GM12878 (cell line): ENCODE measurements at regions not wholly inside any gene's neighbourhood (a gene's known extent, or its start where the extent isn't known, plus 50 kb on each side); places are given as distances from the start of the nearest gene placed in this dataset.

ENCODE experiments used
- ATAC-seq: fragments of 200-7000 bp; cut with Tn5 transposase; 3 replicates; pipeline ENCODE4 v1.9.1; 2020; ENCODE audit warnings: mild to moderate bottlenecking, moderate library complexity
- BruUV-seq: library from RNA; stranded (reverse); fragments of 400-500 nt; replicated peaks from 2 replicates; lab custom pipeline; 2021; lab: Mats Ljungman, UMichigan
- CTCF ChIA-PET: fragments of 300-600 bp; sonication (Branson Sonifier 250); formaldehyde crosslinking; extraction: SDS; loops from one replicate; lab custom pipeline; 2021; ENCODE audit warnings: inconsistent platforms; lab: Yijun Ruan, JAX
- POLR2A ChIA-PET: fragments of 350-600 bp; formaldehyde crosslinking; extraction: SDS; loops from one replicate; lab custom pipeline; 2021; ENCODE audit warnings: inconsistent platforms; lab: Charles Lee
- RAD21 ChIA-PET: fragments of 300-600 bp; sonication (Branson Sonifier 250); formaldehyde crosslinking; loops from one replicate; lab custom pipeline; 2023; ENCODE audit warnings: antibody characterized with exemption; ENCODE audit not compliant: unreplicated experiment; lab: Charles Lee
- SMC1A ChIA-PET: fragments of 300-600 bp; sonication (Branson Sonifier 250); formaldehyde crosslinking; loops from one replicate; lab custom pipeline; 2023; ENCODE audit not compliant: unreplicated experiment, uncharacterized antibody; lab: Charles Lee
- DNase-seq: peaks from one replicate; pipeline ENCODE4 v3.0.0-alpha.2; 2011; ENCODE audit warnings: low read depth, low spot score
- FAIRE-seq: peaks from 3 replicates; lab custom pipeline; 2011; peaks lifted over from hg19 to GRCh38; lab: Jason Lieb, UNC
- H2AFZ ChIP-seq: 2 replicates; pipeline ENCODE4 v1.6.0; 2011; ENCODE audit warnings: low read depth, low read length, control low read depth; ENCODE audit not compliant: control insufficient read depth
- H3K27ac ChIP-seq: 2 replicates; pipeline ENCODE4 v1.5.1; 2011; ENCODE audit warnings: control low read depth; ENCODE audit not compliant: control insufficient read depth, insufficient read depth
- H3K27me3 ChIP-seq, 2 experiments: replicated peaks in 1 of 2; 2 replicates each; pipeline versions ENCODE4 v1.6.0 to v1.6.1; 2011; ENCODE audit warnings: low read length in 1 of 2; ENCODE audit not compliant: control insufficient read depth in 2 of 2, insufficient read depth in 2 of 2
- H3K36me3 ChIP-seq, 2 experiments: 2 replicates each; pipeline ENCODE4 v1.5.1; 2011; ENCODE audit warnings: low read length in 1 of 2; ENCODE audit not compliant: control insufficient read depth in 2 of 2, insufficient read depth in 2 of 2
- H3K4me1 ChIP-seq: 2 replicates; pipeline ENCODE4 v1.6.1; 2011; ENCODE audit warnings: mild to moderate bottlenecking, low read length, moderate library complexity, mixed read lengths; ENCODE audit not compliant: control insufficient read depth, insufficient read depth
- H3K4me2 ChIP-seq: 2 replicates; pipeline ENCODE4 v1.6.0; 2011; ENCODE audit warnings: control low read depth; ENCODE audit not compliant: control insufficient read depth, insufficient read depth
- H3K4me3 ChIP-seq: fragments of 200-600 bp; sonication (generic); 2 replicates; pipeline ENCODE4 v1.5.1; 2016
- H3K79me2 ChIP-seq: 2 replicates; pipeline ENCODE4 v1.6.0; 2011; ENCODE audit warnings: low read length; ENCODE audit not compliant: control insufficient read depth, insufficient read depth
- H3K9ac ChIP-seq: 2 replicates; pipeline ENCODE4 v1.8.0; 2011; ENCODE audit warnings: low read length, control low read depth, mixed read lengths; ENCODE audit not compliant: control insufficient read depth, insufficient read depth
- H3K9me3 ChIP-seq: replicated peaks from 3 replicates; pipeline ENCODE4 v1.5.1; 2011; ENCODE audit warnings: mild to moderate bottlenecking, low read length; ENCODE audit not compliant: control insufficient read depth, insufficient read depth
- H4K20me1 ChIP-seq: 2 replicates; pipeline ENCODE4 v1.6.0; 2011; ENCODE audit not compliant: control insufficient read depth, insufficient read depth
- FOXK2 ChIP-seq: fragments of 450-650 bp; IDR thresholded peaks from 2 replicates; pipeline ENCODE4 v1.6.1; 2017; ENCODE audit warnings: mild to moderate bottlenecking, moderate library complexity
- MEF2A ChIP-seq: IDR thresholded peaks from 2 replicates; pipeline ENCODE4 v1.6.1; 2011; ENCODE audit warnings: low read depth, mild to moderate bottlenecking, low read length, moderate library complexity; ENCODE audit not compliant: insufficient read depth
- MEF2B ChIP-seq: fragments of 450-650 bp; IDR thresholded peaks from 2 replicates; pipeline ENCODE4 v1.6.1; 2018; ENCODE audit warnings: mild to moderate bottlenecking, moderate library complexity; ENCODE audit not compliant: partially characterized antibody, poor library complexity, severe bottlenecking
- MTA2 ChIP-seq: fragments of 450-650 bp; IDR thresholded peaks from 2 replicates; pipeline ENCODE4 v1.6.1; 2016; ENCODE audit warnings: low read depth, mild to moderate bottlenecking, moderate library complexity
- MYC ChIP-seq: IDR thresholded peaks from 2 replicates; pipeline ENCODE4 v1.6.1; 2011; ENCODE audit warnings: mild to moderate bottlenecking, low read length, moderate library complexity, inconsistent platforms; ENCODE audit not compliant: insufficient read depth, insufficient replicate concordance, insufficient read length, severe bottlenecking
- NFYA ChIP-seq: IDR thresholded peaks from 2 replicates; pipeline ENCODE4 v1.6.1; 2011; ENCODE audit warnings: low read depth, mild to moderate bottlenecking, low read length, improper control_type of control experiment, borderline replicate concordance
- POLR2AphosphoS2 ChIP-seq: IDR thresholded peaks from 2 replicates; pipeline ENCODE4 v1.6.1; 2011; ENCODE audit warnings: low read depth, mild to moderate bottlenecking, low read length, improper control_type of control experiment, moderate library complexity
- STAT3 ChIP-seq: IDR thresholded peaks from 2 replicates; pipeline ENCODE4 v1.6.1; 2011; ENCODE audit warnings: low read depth, low read length, improper control_type of control experiment
- TCF3 ChIP-seq: IDR thresholded peaks from 2 replicates; pipeline ENCODE4 v1.6.1; 2012; ENCODE audit warnings: low read depth, mild to moderate bottlenecking, low read length, borderline replicate concordance; ENCODE audit not compliant: insufficient read depth
- YY1 ChIP-seq: IDR thresholded peaks from 2 replicates; pipeline ENCODE4 v1.6.1; 2011; ENCODE audit warnings: low read depth, mild to moderate bottlenecking, low read length
- ZNF217 ChIP-seq: fragments of 450-650 bp; IDR thresholded peaks from 2 replicates; pipeline ENCODE4 v1.6.1; 2017; ENCODE audit warnings: antibody characterized with exemption, mild to moderate bottlenecking
- WGBS: methylation state at CpG from one replicate; pipeline ENCODE4 v1.1.6; 2016; ENCODE audit warnings: low lambda C conversion rate; ENCODE audit not compliant: insufficient replicate concordance, insufficient coverage; ENCODE audit errors: missing lambda C conversion rate; 5-methylcytosine and 5-hydroxymethylcytosine counted together
- in situ Hi-C: fragments of 300-500 bp; cut with MboI; formaldehyde crosslinking; loops from 9 replicates; pipeline ENCODE4 v1.14.3; 2018; ENCODE audit warnings: mixed read lengths
- intact Hi-C: fragments of 100-400 bp; cut with micrococcal nuclease; formaldehyde crosslinking; loops from one replicate; pipeline ENCODE4 v1.14.2; 2022; ENCODE audit not compliant: unreplicated experiment
- TF ChIP-seq, protein P1 (sequence below): fragments of 450-650 bp; IDR thresholded peaks from 2 replicates; pipeline ENCODE4 v1.6.1; 2017; ENCODE audit warnings: borderline replicate concordance
- TF ChIP-seq, protein P2 (sequence below): IDR thresholded peaks from 2 replicates; pipeline ENCODE4 v1.6.1; 2012; ENCODE audit warnings: low read depth, low read length, improper control_type of control experiment
- TF ChIP-seq, protein P3 (sequence below): IDR thresholded peaks from 2 replicates; pipeline ENCODE4 v1.6.1; 2011; ENCODE audit warnings: borderline replicate concordance, low read depth, mild to moderate bottlenecking, moderate library complexity, low read length; ENCODE audit not compliant: insufficient read depth, poor library complexity, severe bottlenecking
- TF ChIP-seq, protein P4 (sequence below): fragments of 150-350 bp; IDR thresholded peaks from 2 replicates; pipeline ENCODE4 v1.6.1; 2016; ENCODE audit warnings: low read depth, low read length

DNA sequence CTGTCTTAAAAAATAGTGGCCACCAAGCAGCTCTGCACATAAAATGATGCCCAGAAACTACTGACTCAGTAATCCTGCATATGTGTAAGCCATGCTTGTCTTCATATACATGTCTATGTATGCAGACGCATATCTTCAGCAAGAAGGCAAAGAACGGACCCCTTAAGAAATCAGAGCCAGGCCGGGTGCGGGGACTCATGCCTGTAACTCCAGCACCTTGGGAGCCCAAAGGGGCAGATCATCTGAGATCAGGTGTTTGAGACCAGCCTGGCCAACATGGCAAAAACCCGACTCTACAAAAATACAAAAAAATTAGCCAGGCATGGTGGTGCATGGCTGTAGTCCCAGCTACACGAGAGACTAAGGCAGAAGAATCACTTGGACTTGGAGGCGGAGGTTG lies 295.0 kb downstream of the TCERG1L start:
- DNase-seq, result no peak
- FAIRE-seq, result no peak
- H3K27ac ChIP-seq, result no peak overlapping the region
- intact Hi-C loops, result no loop called here
- H3K9ac ChIP-seq, result no peak overlapping the region
- TF ChIP-seq STAT3 (no peak), MYC (no peak), MEF2A (no peak), TCF3 (no peak), MTA2 (no peak), ZNF217 (no peak), POLR2AphosphoS2 (no peak), YY1 (no peak), NFYA (no peak), FOXK2 (no peak), MEF2B (no peak)
- TF ChIP-seq, protein P1, sequence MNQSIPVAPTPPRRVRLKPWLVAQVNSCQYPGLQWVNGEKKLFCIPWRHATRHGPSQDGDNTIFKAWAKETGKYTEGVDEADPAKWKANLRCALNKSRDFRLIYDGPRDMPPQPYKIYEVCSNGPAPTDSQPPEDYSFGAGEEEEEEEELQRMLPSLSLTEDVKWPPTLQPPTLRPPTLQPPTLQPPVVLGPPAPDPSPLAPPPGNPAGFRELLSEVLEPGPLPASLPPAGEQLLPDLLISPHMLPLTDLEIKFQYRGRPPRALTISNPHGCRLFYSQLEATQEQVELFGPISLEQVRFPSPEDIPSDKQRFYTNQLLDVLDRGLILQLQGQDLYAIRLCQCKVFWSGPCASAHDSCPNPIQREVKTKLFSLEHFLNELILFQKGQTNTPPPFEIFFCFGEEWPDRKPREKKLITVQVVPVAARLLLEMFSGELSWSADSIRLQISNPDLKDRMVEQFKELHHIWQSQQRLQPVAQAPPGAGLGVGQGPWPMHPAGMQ, result no peak
- TF ChIP-seq, protein P2, sequence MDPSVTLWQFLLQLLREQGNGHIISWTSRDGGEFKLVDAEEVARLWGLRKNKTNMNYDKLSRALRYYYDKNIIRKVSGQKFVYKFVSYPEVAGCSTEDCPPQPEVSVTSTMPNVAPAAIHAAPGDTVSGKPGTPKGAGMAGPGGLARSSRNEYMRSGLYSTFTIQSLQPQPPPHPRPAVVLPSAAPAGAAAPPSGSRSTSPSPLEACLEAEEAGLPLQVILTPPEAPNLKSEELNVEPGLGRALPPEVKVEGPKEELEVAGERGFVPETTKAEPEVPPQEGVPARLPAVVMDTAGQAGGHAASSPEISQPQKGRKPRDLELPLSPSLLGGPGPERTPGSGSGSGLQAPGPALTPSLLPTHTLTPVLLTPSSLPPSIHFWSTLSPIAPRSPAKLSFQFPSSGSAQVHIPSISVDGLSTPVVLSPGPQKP, result no peak
- TF ChIP-seq, protein P3, sequence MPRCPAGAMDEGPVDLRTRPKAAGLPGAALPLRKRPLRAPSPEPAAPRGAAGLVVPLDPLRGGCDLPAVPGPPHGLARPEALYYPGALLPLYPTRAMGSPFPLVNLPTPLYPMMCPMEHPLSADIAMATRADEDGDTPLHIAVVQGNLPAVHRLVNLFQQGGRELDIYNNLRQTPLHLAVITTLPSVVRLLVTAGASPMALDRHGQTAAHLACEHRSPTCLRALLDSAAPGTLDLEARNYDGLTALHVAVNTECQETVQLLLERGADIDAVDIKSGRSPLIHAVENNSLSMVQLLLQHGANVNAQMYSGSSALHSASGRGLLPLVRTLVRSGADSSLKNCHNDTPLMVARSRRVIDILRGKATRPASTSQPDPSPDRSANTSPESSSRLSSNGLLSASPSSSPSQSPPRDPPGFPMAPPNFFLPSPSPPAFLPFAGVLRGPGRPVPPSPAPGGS, result no peak
- TF ChIP-seq, protein P4, sequence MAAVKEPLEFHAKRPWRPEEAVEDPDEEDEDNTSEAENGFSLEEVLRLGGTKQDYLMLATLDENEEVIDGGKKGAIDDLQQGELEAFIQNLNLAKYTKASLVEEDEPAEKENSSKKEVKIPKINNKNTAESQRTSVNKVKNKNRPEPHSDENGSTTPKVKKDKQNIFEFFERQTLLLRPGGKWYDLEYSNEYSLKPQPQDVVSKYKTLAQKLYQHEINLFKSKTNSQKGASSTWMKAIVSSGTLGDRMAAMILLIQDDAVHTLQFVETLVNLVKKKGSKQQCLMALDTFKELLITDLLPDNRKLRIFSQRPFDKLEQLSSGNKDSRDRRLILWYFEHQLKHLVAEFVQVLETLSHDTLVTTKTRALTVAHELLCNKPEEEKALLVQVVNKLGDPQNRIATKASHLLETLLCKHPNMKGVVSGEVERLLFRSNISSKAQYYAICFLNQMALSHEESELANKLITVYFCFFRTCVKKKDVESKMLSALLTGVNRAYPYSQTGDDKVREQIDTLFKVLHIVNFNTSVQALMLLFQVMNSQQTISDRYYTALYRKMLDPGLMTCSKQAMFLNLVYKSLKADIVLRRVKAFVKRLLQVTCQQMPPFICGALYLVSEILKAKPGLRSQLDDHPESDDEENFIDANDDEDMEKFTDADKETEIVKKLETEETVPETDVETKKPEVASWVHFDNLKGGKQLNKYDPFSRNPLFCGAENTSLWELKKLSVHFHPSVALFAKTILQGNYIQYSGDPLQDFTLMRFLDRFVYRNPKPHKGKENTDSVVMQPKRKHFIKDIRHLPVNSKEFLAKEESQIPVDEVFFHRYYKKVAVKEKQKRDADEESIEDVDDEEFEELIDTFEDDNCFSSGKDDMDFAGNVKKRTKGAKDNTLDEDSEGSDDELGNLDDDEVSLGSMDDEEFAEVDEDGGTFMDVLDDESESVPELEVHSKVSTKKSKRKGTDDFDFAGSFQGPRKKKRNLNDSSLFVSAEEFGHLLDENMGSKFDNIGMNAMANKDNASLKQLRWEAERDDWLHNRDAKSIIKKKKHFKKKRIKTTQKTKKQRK, result no peak
- ChIA-PET POLR2A (no interaction called here), RAD21 (no interaction called here), SMC1A (no interaction called here), CTCF (no interaction called here)
- no peaks in the 10 kb centered on the region for H3K79me2 ChIP-seq
- H3K4me2 ChIP-seq, result no peak overlapping the region
- no peak for ATAC-seq
- in situ Hi-C loops, result no loop called here
- H3K36me3 ChIP-seq, result no peaks in the 10 kb centered on the region
- no peaks in the 10 kb centered on the region for H4K20me1 ChIP-seq
- H3K9me3 ChIP-seq, result no peaks in the 10 kb centered on the region
- H3K4me1 ChIP-seq, result no peaks in the 10 kb centered on the region
- no peak overlapping the region for H3K4me3 ChIP-seq
- no peaks in the 10 kb centered on the region for H3K27me3 ChIP-seq
- no peak overlapping the region for H2AFZ ChIP-seq
- BruUV-seq, result no TSS peak
- 47% methylated on average over 7 of the region's 7 CpGs for WGBS
